ENCODE measurements at regions not wholly inside any gene's neighbourhood (a gene's known extent, or its start where the extent isn't known, plus 50 kb on each side); places are given as distances from the start of the nearest gene placed in this dataset.

DNA sequence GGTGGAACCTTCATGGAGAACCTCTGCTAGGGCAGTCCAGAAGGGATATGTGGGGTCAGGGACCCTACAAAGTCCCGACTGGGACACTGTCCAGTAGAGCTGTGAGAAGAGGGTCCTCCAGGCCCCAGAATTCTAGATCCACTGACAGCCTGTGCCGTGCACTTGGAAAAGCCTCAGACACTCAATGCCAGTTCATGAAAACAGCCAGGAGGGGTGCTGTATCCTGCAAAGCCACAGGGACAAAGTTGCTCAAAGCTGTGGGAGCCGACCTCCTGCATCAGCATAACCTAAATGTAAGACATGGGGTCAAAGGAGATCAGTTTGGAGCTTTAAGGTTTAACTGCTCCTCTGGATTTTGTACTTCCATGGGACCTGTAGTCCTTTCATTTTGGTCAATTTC lies 448.8 kb upstream of the CADM2 start:
- Histone ChIP-seq H3K4me2 (no peak overlapping the region), H2AFZ (replicated peaks) (no peak overlapping the region), H3K4me1 (no peaks in the 10 kb centered on the region), H3K9me3 (ENCODE audit: low read depth) (no peaks in the 10 kb centered on the region), H4K20me1 (ENCODE audit: low read depth) (no peaks in the 10 kb centered on the region), H3K36me3 (no peaks in the 10 kb centered on the region), H3K79me2 (ENCODE audit: low read depth) (no peaks in the 10 kb centered on the region), H3K27ac (no peak overlapping the region), H3F3A (ENCODE audit: low read depth) (no peaks in the 10 kb centered on the region), H3K27me3 (no peaks in the 10 kb centered on the region), H3K9ac (no peak overlapping the region), H3K4me3 (no peak overlapping the region)
- Mint-ChIP-seq H3K27me3 (ENCODE audit: insufficient read depth, low read depth) (no peaks in the 10 kb centered on the region), H3K27ac (no peak overlapping the region), H3K36me3 (no peaks in the 10 kb centered on the region), H3K9me3 (peaks cover 2% of the 10 kb centered on the region), H3K4me1 (peaks cover under 1% of the 10 kb centered on the region), H3K4me3 (no peak overlapping the region)
- DNase-seq (ENCODE audit: low spot score) = no peak
- TF ChIP-seq EZH2phosphoT487 (IDR thresholded peaks at IDR 0.05) (no peak), EZH2 (IDR thresholded peaks at IDR 0.05) (no peak)
- TF ChIP-seq, protein P1, sequence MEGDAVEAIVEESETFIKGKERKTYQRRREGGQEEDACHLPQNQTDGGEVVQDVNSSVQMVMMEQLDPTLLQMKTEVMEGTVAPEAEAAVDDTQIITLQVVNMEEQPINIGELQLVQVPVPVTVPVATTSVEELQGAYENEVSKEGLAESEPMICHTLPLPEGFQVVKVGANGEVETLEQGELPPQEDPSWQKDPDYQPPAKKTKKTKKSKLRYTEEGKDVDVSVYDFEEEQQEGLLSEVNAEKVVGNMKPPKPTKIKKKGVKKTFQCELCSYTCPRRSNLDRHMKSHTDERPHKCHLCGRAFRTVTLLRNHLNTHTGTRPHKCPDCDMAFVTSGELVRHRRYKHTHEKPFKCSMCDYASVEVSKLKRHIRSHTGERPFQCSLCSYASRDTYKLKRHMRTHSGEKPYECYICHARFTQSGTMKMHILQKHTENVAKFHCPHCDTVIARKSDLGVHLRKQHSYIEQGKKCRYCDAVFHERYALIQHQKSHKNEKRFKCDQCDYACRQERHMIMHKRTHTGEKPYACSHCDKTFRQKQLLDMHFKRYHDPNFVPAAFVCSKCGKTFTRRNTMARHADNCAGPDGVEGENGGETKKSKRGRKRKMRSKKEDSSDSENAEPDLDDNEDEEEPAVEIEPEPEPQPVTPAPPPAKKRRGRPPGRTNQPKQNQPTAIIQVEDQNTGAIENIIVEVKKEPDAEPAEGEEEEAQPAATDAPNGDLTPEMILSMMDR (IDR thresholded peaks at IDR 0.05) = no peak

DNA sequence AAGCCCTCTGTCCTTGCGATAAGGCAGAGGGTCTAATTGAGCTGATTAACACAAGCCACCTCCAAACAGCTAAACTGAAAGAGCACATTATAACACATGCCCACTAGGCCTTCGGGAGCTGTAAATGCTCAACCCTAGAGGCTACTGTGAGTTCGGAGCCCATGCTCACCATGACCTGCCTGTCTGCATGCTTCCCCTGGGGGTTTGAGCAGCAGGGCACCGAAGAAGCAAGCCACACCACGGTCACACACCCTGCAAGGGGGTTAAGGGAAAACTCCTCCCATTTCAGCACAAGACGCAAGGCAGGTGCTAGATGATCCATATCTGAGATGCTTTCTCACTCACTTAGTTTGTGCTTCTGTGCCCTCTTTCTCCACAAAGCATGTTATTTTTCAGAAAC lies 435.9 kb upstream of the CADM2 start:
- Histone ChIP-seq H3K9me3 (ENCODE audit: low read depth) (no peaks in the 10 kb centered on the region), H3K4me1 (no peaks in the 10 kb centered on the region), H3K4me2 (no peak overlapping the region), H3K36me3 (no peaks in the 10 kb centered on the region), H3K9ac (no peak overlapping the region), H3K27ac (no peak overlapping the region), H2AFZ (replicated peaks) (no peak overlapping the region), H3F3A (ENCODE audit: low read depth) (no peaks in the 10 kb centered on the region), H4K20me1 (ENCODE audit: low read depth) (no peaks in the 10 kb centered on the region), H3K79me2 (ENCODE audit: low read depth) (no peaks in the 10 kb centered on the region), H3K27me3 (no peaks in the 10 kb centered on the region), H3K4me3 (no peak overlapping the region)
- TF ChIP-seq, protein P1 (IDR thresholded peaks at IDR 0.05) = no peak
- no peak for TF ChIP-seq EZH2 (IDR thresholded peaks at IDR 0.05)
- TF ChIP-seq EZH2phosphoT487 (IDR thresholded peaks at IDR 0.05) = no peak
- Mint-ChIP-seq H3K4me3 (no peak overlapping the region), H3K36me3 (peaks cover 3% of the 10 kb centered on the region), H3K4me1 (no peaks in the 10 kb centered on the region), H3K9me3 (peaks cover 14% of the 10 kb centered on the region), H3K27ac (no peak overlapping the region), H3K27me3 (ENCODE audit: insufficient read depth, low read depth) (no peaks in the 10 kb centered on the region)
- no peak for DNase-seq (ENCODE audit: low spot score)

DNA sequence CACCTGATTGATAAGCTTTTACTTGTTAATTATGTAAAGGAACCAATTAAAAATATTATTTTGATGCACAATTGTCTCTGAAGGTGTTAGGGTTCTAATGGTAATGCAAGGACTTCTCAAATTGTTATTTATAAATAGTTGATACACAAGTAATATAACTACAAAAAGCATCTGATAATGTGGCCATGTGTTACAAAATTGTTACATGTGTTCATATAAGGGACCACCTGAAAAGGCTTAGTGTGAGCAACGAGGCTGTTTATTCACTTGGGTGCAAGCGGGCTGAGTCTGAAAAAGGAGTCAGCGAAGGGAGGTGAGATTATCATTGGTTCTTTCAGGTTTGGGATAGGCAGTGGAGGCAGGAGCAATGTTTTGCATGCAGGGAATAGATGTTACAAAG lies 421.9 kb upstream of the CADM2 start:
- Mint-ChIP-seq H3K4me3 (no peak overlapping the region), H3K36me3 (no peaks in the 10 kb centered on the region), H3K27me3 (ENCODE audit: insufficient read depth, low read depth) (no peaks in the 10 kb centered on the region), H3K27ac (no peak overlapping the region), H3K4me1 (no peaks in the 10 kb centered on the region), H3K9me3 (peaks cover 18% of the 10 kb centered on the region)
- H2AFZ ChIP-seq (replicated peaks) = no peak overlapping the region
- H3K9ac ChIP-seq = no peak overlapping the region
- peaks cover 5% of the 10 kb centered on the region for H3K9me3 ChIP-seq (ENCODE audit: low read depth)
- H3K36me3 ChIP-seq = no peaks in the 10 kb centered on the region
- no peak overlapping the region for H3K4me3 ChIP-seq
- no peaks in the 10 kb centered on the region for H3K79me2 ChIP-seq (ENCODE audit: low read depth)
- no peaks in the 10 kb centered on the region for H3F3A ChIP-seq (ENCODE audit: low read depth)
- H3K27ac ChIP-seq = no peak overlapping the region
- H3K4me1 ChIP-seq = no peaks in the 10 kb centered on the region
- no peaks in the 10 kb centered on the region for H3K27me3 ChIP-seq
- H4K20me1 ChIP-seq (ENCODE audit: low read depth) = no peaks in the 10 kb centered on the region
- H3K4me2 ChIP-seq = no peak overlapping the region
- no peak for DNase-seq (ENCODE audit: low spot score)
- TF ChIP-seq EZH2 (IDR thresholded peaks at IDR 0.05) (no peak), EZH2phosphoT487 (IDR thresholded peaks at IDR 0.05) (no peak)
- TF ChIP-seq, protein P1 (IDR thresholded peaks at IDR 0.05) = no peak

All from neural progenitor cell (in vitro differentiated cells).